GM19455 (cell line): ENCODE measurements at regions not wholly inside any gene's neighbourhood (a gene's known extent, or its start where the extent isn't known, plus 50 kb on each side); places are given as distances from the start of the nearest gene placed in this dataset.

ENCODE experiments used
- ATAC-seq: cut with Tn5 transposase; IDR thresholded peaks from one replicate; pipeline ENCODE4 v1.9.1; 2021; ENCODE audit not compliant: unreplicated experiment

- no peak for ATAC-seq
These were observed 651.8 kb downstream of the CDH11 start for GRCh38 chr16:64469906-64470702.

GRCh38 chr16:64469351-64469750, 652.5 kb downstream of the CDH11 start:
- ATAC-seq, result no peak

GRCh38 chr16:64468515-64469090, 653.3 kb downstream of the CDH11 start:
- ATAC-seq, result no peak

- ATAC-seq, result no peak
These were observed 662.0 kb downstream of the CDH11 start for GRCh38 chr16:64459821-64460220.

GRCh38 chr16:64459402-64459801, 662.5 kb downstream of the CDH11 start:
- no peak for ATAC-seq

- ATAC-seq, result no peak
These were observed 666.6 kb downstream of the CDH11 start for GRCh38 chr16:64455275-64455674.

GRCh38 chr16:64453646-64454045, 668.2 kb downstream of the CDH11 start:
- no peak for ATAC-seq

GRCh38 chr16:64452446-64452845, 669.4 kb downstream of the CDH11 start:
- no peak for ATAC-seq

GRCh38 chr16:64450177-64450576, 671.7 kb downstream of the CDH11 start:
- ATAC-seq, result no peak

- ATAC-seq, result no peak
These were observed 672.4 kb downstream of the CDH11 start for GRCh38 chr16:64449506-64449905.

GRCh38 chr16:64445649-64446048, 676.2 kb downstream of the CDH11 start:
- no peak for ATAC-seq

GRCh38 chr16:64445245-64445644, 676.6 kb downstream of the CDH11 start:
- no peak for ATAC-seq

GRCh38 chr16:64440421-64440831, 681.4 kb downstream of the CDH11 start:
- no peak for ATAC-seq

GRCh38 chr16:64440005-64440404, 681.9 kb downstream of the CDH11 start:
- no peak for ATAC-seq

- ATAC-seq, result no peak
These were observed 684.0 kb downstream of the CDH11 start for GRCh38 chr16:64437706-64438324.

GRCh38 chr16:64434526-64435069, 687.3 kb downstream of the CDH11 start:
- ATAC-seq, result no peak

GRCh38 chr16:64428463-64429113, 693.3 kb downstream of the CDH11 start:
- ATAC-seq, result no peak

- no peak for ATAC-seq
These were observed 695.7 kb downstream of the CDH11 start for GRCh38 chr16:64426131-64426666.

- no peak for ATAC-seq
These were observed 696.5 kb downstream of the CDH11 start for GRCh38 chr16:64425381-64425780.

GRCh38 chr16:64422259-64422658, 699.6 kb downstream of the CDH11 start:
- ATAC-seq, result no peak

GRCh38 chr16:64421515-64421914, 700.3 kb downstream of the CDH11 start:
- ATAC-seq, result no peak
